IPS-15b (cell line): ENCODE measurements at regions not wholly inside any gene's neighbourhood (a gene's known extent, or its start where the extent isn't known, plus 50 kb on each side); places are given as distances from the start of the nearest gene placed in this dataset.

Source experiments
- H3K27me3 ChIP-seq: one replicate; pipeline ENCODE4 v1.6.1; 2013; ENCODE audit warnings: low read length; ENCODE audit not compliant: control insufficient read depth, insufficient read depth
- H3K36me3 ChIP-seq: one replicate; pipeline ENCODE4 v1.6.1; 2013; ENCODE audit warnings: low read length; ENCODE audit not compliant: control insufficient read depth, insufficient read depth
- H3K4me1 ChIP-seq: one replicate; pipeline ENCODE4 v1.6.1; 2013; ENCODE audit warnings: mild to moderate bottlenecking, low read length; ENCODE audit not compliant: control insufficient read depth, insufficient read depth
- H3K4me3 ChIP-seq: one replicate; pipeline ENCODE4 v1.5.1; 2013; ENCODE audit warnings: low read depth, low read length
- H3K9ac ChIP-seq: one replicate; pipeline ENCODE4 v1.6.1; 2013; ENCODE audit warnings: low read depth, mild to moderate bottlenecking, low read length
- H3K9me3 ChIP-seq: one replicate; pipeline ENCODE4 v1.6.1; 2013; ENCODE audit warnings: mild to moderate bottlenecking, low read length; ENCODE audit not compliant: control insufficient read depth, insufficient read depth

GRCh38 chr3:188047536-188047935 lies 106.4 kb upstream of the LPP start:
- Histone ChIP-seq H3K36me3 (no peaks in the 10 kb centered on the region), H3K9me3 (no peaks in the 10 kb centered on the region), H3K4me3 (no peak overlapping the region), H3K27me3 (peaks cover 2% of the 10 kb centered on the region), H3K9ac (no peak overlapping the region), H3K4me1 (peaks cover under 1% of the 10 kb centered on the region)

GRCh38 chr3:188049606-188050530 lies 104.1 kb upstream of the LPP start:
- H3K9me3 ChIP-seq, result no peaks in the 10 kb centered on the region
- no peak overlapping the region for H3K9ac ChIP-seq
- peaks cover 11% of the 10 kb centered on the region for H3K27me3 ChIP-seq
- H3K4me3 ChIP-seq, result no peak overlapping the region
- no peaks in the 10 kb centered on the region for H3K36me3 ChIP-seq
- H3K4me1 ChIP-seq, result peaks cover 9% of the 10 kb centered on the region

DNA sequence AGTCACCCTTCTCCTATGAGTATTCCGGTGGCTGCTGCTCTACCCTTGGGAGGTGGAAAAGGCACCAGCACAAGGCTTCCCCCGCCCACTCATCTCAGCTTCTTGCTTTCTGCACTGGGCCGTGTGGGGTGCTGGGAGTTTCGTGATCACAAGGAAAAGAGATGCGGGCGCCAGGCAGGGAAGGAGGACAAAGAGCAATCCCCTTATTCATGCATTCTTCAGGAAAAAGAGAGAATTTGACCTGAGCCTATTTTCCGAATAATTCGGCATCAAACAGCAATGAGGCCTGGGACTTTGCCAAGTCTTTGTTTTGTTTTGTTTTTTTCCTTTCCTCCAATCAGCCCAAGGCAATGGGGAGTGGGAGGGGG lies 102.2 kb upstream of the LPP start:
- Histone ChIP-seq H3K4me1 (peaks cover 9% of the 10 kb centered on the region), H3K4me3 (no peak overlapping the region), H3K27me3 (peaks cover 11% of the 10 kb centered on the region), H3K36me3 (no peaks in the 10 kb centered on the region), H3K9me3 (no peaks in the 10 kb centered on the region), H3K9ac (no peak overlapping the region)

GRCh38 chr3:188052169-188053035 lies 101.6 kb upstream of the LPP start:
- H3K27me3 ChIP-seq, result peaks cover 11% of the 10 kb centered on the region
- H3K4me3 ChIP-seq, result no peak overlapping the region
- no peaks in the 10 kb centered on the region for H3K36me3 ChIP-seq
- H3K4me1 ChIP-seq, result peaks cover 9% of the 10 kb centered on the region
- H3K9ac ChIP-seq, result no peak overlapping the region
- H3K9me3 ChIP-seq, result no peaks in the 10 kb centered on the region

DNA sequence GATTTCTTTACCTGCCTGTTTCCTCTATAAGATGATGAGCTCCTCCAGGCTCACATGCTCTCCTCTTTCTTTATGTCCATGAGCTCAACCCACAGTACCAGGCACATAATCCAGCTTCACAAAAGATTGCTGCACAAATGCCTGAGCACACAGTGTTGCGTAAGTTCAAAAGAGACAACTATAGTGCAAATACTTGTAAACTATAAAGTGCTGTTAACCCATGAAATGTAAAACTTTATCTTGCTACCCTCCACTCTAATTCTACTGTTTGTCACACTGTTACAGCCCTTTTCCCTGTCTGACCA lies 101.0 kb upstream of the LPP start:
- peaks cover 9% of the 10 kb centered on the region for H3K4me1 ChIP-seq
- no peaks in the 10 kb centered on the region for H3K9me3 ChIP-seq
- no peak overlapping the region for H3K9ac ChIP-seq
- H3K27me3 ChIP-seq, result peaks cover 11% of the 10 kb centered on the region
- no peak overlapping the region for H3K4me3 ChIP-seq
- no peaks in the 10 kb centered on the region for H3K36me3 ChIP-seq

DNA sequence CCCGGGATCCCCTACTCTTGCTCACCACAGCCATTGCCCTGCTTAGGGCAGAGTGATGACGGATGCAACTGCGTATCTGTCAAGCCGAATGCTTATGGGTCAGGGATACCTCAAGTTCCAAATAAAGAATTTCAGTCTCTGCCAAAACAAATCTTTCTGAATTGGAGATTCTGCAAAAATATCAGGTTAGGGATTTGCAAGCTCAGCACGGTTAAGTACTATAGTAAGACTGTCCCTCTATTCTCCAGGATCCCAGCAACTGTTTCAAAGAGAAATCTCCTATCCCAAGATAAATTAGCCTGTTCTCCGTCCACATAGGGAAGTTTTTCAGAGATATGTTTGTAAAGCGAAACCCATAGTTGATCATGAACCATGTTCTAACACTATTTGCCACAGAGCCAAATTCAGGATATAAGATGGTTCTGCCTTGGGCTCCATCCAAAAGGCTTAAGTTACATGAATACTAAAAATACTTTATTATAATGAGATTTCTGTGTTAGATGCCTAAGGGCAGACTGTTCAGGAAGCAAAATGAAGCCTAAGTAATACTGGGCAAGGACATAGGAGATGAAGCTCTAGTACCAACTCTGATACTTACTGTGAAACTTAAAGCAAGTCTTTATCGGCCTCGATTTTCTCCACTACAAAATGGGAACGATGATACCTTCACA lies 100.1 kb upstream of the LPP start:
- H3K4me1 ChIP-seq, result peaks cover 9% of the 10 kb centered on the region
- no peaks in the 10 kb centered on the region for H3K36me3 ChIP-seq
- H3K9ac ChIP-seq, result no peak overlapping the region
- H3K9me3 ChIP-seq, result no peaks in the 10 kb centered on the region
- H3K27me3 ChIP-seq, result peaks cover 11% of the 10 kb centered on the region
- H3K4me3 ChIP-seq, result no peak overlapping the region

DNA sequence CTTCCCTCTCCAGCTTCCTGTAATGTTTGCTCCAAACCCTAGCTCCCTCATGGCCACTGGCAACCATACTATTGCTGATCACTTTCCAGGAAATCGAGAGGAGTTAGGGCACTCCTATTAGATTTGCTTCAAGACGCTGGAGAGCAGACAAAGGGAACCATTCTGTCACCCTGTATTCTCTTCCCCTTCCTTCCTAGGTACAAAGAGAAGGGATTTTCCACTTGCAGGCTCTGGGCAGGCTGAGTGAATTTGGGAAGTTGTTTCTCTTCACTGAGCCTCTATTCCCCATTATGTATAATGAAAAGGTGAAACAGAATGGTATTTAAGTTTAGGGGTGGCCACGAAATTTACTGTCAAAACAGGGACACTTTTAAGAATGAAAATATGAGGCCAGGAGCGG lies 99.4 kb upstream of the LPP start:
- Histone ChIP-seq H3K4me3 (no peak overlapping the region), H3K9me3 (no peaks in the 10 kb centered on the region), H3K4me1 (peaks cover 9% of the 10 kb centered on the region), H3K9ac (no peak overlapping the region), H3K36me3 (no peaks in the 10 kb centered on the region), H3K27me3 (peaks cover 9% of the 10 kb centered on the region)

GRCh38 chr3:188055388-188055787 lies 98.6 kb upstream of the LPP start:
- Histone ChIP-seq H3K27me3 (peaks cover 9% of the 10 kb centered on the region), H3K4me1 (peaks cover 9% of the 10 kb centered on the region), H3K36me3 (no peaks in the 10 kb centered on the region), H3K9ac (no peak overlapping the region), H3K4me3 (no peak overlapping the region), H3K9me3 (no peaks in the 10 kb centered on the region)

GRCh38 chr3:188057124-188057523 lies 96.8 kb upstream of the LPP start:
- Histone ChIP-seq H3K4me3 (no peak overlapping the region), H3K36me3 (no peaks in the 10 kb centered on the region), H3K9ac (no peak overlapping the region), H3K9me3 (no peaks in the 10 kb centered on the region), H3K4me1 (peaks cover 9% of the 10 kb centered on the region), H3K27me3 (peaks cover 9% of the 10 kb centered on the region)

- H3K36me3 ChIP-seq, result no peaks in the 10 kb centered on the region
- no peak overlapping the region for H3K9ac ChIP-seq
- H3K9me3 ChIP-seq, result no peaks in the 10 kb centered on the region
- H3K4me3 ChIP-seq, result no peak overlapping the region
- no peaks in the 10 kb centered on the region for H3K4me1 ChIP-seq
- H3K27me3 ChIP-seq, result peaks cover 2% of the 10 kb centered on the region
Observed at GRCh38 chr3:188058569-188059184, 95.3 kb upstream of the LPP start.

DNA sequence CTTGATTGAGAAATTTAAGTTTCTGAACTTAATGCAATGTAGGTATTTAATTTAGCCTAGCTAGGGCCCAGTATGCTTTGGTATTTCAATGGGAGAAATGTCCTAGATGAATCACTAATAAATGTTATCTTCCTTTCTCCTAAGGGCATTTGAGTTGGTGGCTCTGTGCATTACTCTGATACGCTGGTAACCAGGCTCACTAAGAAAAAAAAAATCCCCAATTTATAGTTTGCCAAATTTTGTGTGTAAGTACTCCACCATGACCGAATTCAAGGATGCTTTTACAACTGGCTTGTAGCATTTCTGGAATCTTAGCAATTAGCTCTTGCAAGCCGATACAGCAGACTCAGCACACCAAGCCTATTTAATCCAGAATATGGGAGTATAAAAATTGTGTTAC lies 94.6 kb upstream of the LPP start:
- Histone ChIP-seq H3K9me3 (no peaks in the 10 kb centered on the region), H3K4me3 (no peak overlapping the region), H3K36me3 (no peaks in the 10 kb centered on the region), H3K9ac (no peak overlapping the region), H3K27me3 (no peaks in the 10 kb centered on the region), H3K4me1 (no peaks in the 10 kb centered on the region)
